Peyer's patch (tissue), 4 donors: ENCODE measurements at regions not wholly inside any gene's neighbourhood (a gene's known extent, or its start where the extent isn't known, plus 50 kb on each side); places are given as distances from the start of the nearest gene placed in this dataset.

Experiments used
- POLR2A ChIP-seq, 2 donors: fragments of 450-650 bp; IDR thresholded peaks; one replicate each; pipeline ENCODE4 v1.5.1; 2017; ENCODE audit warnings: antibody characterized with exemption in 2 of 2, mild to moderate bottlenecking in 2 of 2, moderate library complexity in 2 of 2
- TF ChIP-seq, protein P1 (sequence below), 6 experiments: fragments of 450-650 bp in 4 of 6; fragments of 200-600 bp in 2 of 6; sonication (generic) in 1 of 6; IDR thresholded peaks; one replicate each; pipeline ENCODE4 v1.5.1; 2017 to 2019; ENCODE audit warnings: antibody characterized with exemption in 6 of 6, mild to moderate bottlenecking in 3 of 6, moderate library complexity in 1 of 6

DNA sequence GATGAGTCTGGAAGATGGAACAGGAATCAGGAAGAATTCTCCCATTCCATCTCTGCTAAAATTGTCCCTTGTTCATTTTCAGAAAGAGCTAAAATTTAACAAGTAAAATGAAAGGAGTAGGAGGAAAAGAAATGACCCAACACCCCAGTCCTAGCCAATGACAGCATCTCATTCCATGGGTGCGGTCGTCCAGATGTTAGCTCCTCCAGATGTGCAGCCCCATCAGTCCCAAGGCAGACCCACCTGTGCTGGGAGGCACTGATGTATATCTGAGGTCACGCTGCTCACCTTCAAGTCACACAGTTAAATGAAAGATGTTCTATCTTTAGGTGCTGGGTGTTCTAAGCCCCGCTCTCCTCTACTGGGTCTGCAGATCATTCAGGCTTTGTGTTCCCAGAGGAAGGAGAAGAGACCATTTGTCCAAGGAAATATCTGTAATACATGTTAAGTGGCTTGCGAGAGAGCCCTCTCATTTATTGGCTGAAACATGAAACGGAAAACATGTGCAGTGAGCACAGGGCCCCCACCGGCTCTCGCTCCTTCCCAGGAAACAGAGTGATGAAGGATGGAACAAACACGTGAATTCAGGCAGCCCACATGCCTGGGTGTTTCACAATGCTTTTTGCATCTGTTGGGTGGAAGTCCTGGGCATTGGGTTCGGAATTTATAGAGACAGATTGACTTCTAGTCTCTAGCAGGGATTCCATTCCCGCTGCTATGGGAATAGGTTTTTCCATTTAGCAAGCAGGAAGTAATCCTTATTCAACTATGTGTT lies 294.6 kb downstream of the NUAK1 start:
- TF ChIP-seq, protein P1, sequence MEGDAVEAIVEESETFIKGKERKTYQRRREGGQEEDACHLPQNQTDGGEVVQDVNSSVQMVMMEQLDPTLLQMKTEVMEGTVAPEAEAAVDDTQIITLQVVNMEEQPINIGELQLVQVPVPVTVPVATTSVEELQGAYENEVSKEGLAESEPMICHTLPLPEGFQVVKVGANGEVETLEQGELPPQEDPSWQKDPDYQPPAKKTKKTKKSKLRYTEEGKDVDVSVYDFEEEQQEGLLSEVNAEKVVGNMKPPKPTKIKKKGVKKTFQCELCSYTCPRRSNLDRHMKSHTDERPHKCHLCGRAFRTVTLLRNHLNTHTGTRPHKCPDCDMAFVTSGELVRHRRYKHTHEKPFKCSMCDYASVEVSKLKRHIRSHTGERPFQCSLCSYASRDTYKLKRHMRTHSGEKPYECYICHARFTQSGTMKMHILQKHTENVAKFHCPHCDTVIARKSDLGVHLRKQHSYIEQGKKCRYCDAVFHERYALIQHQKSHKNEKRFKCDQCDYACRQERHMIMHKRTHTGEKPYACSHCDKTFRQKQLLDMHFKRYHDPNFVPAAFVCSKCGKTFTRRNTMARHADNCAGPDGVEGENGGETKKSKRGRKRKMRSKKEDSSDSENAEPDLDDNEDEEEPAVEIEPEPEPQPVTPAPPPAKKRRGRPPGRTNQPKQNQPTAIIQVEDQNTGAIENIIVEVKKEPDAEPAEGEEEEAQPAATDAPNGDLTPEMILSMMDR (IDR thresholded peaks at IDR 0.05), result no peak
- no peak for TF ChIP-seq POLR2A (IDR thresholded peaks at IDR 0.05)
